Large intestine (tissue), 3 donors: ENCODE measurements at regions not wholly inside any gene's neighbourhood (a gene's known extent, or its start where the extent isn't known, plus 50 kb on each side); places are given as distances from the start of the nearest gene placed in this dataset.
"Not testable (repeated sequence)": the region's sequence is repeated elsewhere in the genome, so short reads cannot be mapped to it uniquely, and the experiment has no call there.

Experiments used
- DNase-seq, 2 donors: peaks; one replicate each; pipeline versions ENCODE4 v3.0.0 to v3.0.0-alpha.2; 2013
- H3K27ac ChIP-seq: one replicate; pipeline ENCODE4 v1.5.1; 2013; ENCODE audit warnings: low read length
- H3K27me3 ChIP-seq: 2 replicates; pipeline ENCODE4 v1.6.1; 2013; ENCODE audit warnings: low read length; ENCODE audit not compliant: control insufficient read depth, insufficient read depth
- H3K36me3 ChIP-seq: 2 replicates; pipeline ENCODE4 v1.6.1; 2013; ENCODE audit warnings: low read length; ENCODE audit not compliant: control insufficient read depth, insufficient read depth
- H3K4me1 ChIP-seq: one replicate; pipeline ENCODE4 v1.6.1; 2013; ENCODE audit warnings: low read length; ENCODE audit not compliant: control insufficient read depth, insufficient read depth
- H3K4me3 ChIP-seq: one replicate; pipeline ENCODE4 v1.5.1; 2013; ENCODE audit warnings: low read length
- H3K9me3 ChIP-seq: one replicate; pipeline ENCODE4 v1.6.1; 2013; ENCODE audit warnings: mild to moderate bottlenecking, low read depth, low read length, moderate library complexity; ENCODE audit not compliant: control insufficient read depth
- whole genome bisulfite sequencing: methylation state at CpG from one replicate; pipeline ENCODE4 v1.1.5; 2013; ENCODE audit warnings: low lambda C conversion rate; ENCODE audit not compliant: insufficient coverage; 5-methylcytosine and 5-hydroxymethylcytosine counted together

DNA sequence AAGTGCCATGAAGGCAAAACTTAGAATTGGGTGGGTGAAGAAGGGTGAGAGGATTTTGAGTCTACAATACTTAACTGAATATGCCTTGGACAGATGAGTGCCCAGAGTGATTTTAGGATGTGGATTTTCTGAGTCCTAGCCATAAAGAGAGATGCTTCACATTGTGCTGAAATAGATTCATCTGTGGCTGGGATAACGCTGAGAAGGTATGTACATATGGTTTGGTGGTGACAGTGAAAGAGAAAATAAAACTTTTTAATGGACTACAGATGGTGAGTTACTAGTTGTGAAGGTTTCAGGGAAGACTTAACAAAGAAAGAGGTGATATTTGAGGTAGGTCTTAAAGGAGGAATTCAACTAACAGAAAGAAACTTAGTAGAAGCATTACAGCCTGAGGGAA lies 265.8 kb downstream of the AKAIN1 start:
- DNase-seq = no peak
- Histone ChIP-seq H3K4me1 (no peaks in the 10 kb centered on the region), H3K9me3 (no peaks in the 10 kb centered on the region), H3K4me3 (no peak overlapping the region), H3K36me3 (no peaks in the 10 kb centered on the region), H3K27ac (no peak overlapping the region), H3K27me3 (no peaks in the 10 kb centered on the region)
- no CpG with 5 or more reads among the region's 1 CpG for WGBS

DNA sequence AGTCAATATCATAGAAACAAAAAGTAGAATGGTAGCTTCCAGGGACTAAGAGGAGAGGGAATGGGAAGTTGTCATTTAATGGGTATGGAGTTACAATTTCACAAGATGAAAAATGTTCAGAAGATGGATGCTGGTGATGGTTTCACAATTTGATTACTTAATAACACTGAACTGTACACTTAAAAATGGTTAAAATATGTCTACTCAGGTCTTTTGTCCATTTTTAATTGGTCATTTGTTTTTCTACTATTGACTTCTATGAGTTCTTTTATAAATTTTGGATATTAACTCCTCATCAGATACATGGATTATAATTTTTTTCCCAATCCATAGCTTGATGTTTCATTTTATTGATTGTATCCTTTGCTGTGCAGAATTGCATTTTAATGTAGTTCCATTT lies 275.5 kb downstream of the AKAIN1 start:
- no peak overlapping the region for H3K4me3 ChIP-seq
- no peaks in the 10 kb centered on the region for H3K27me3 ChIP-seq
- no peaks in the 10 kb centered on the region for H3K4me1 ChIP-seq
- no peaks in the 10 kb centered on the region for H3K9me3 ChIP-seq
- H3K36me3 ChIP-seq = no peaks in the 10 kb centered on the region
- no peak overlapping the region for H3K27ac ChIP-seq
- DNase-seq = no peak

DNA sequence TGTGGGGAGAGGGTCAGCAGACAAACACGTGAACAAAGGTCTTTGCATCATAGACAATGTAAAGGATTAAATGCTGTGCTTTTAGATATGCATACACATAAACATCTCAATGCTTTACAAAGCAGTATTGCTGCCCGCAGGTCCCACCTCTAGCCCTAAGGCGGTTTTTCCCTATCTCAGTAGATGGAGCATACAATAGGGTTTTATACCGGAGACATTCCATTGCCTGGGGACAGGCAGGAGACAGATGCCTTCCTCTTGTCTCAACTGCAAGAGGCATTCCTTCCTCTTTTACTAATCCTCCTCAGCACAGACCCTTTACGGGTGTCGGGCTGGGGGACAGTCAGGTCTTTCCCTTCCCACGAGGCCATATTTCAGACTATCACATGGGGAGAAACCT lies 279.5 kb downstream of the AKAIN1 start:
- H3K4me3 ChIP-seq, H3K27ac ChIP-seq, H3K4me1 ChIP-seq, H3K36me3 ChIP-seq, H3K27me3 ChIP-seq, H3K9me3 ChIP-seq, DNase-seq: not testable (repeated sequence)
- no CpG with 5 or more reads among the region's 7 CpGs for WGBS

DNA sequence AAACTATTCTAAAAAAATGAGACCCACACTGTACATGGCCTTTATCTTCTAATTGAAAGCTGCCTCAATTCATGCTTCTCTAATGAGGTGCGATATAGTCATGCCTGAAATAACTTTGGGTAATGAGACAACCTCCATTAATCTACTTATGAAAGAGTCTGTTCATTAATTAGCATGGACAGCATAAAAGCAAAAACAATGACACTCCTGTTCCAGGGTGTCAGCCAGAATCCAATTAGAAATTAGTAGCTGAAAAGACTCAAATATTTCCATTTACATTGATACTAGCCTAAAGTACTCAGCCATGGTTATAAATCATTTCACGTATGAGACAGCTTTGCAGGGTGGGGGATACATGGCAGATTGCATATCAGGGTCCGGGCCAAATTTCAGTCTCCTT lies 288.7 kb downstream of the AKAIN1 start:
- Histone ChIP-seq H3K4me3 (no peak overlapping the region), H3K27ac (no peak overlapping the region), H3K9me3 (no peaks in the 10 kb centered on the region), H3K27me3 (no peaks in the 10 kb centered on the region), H3K36me3 (no peaks in the 10 kb centered on the region), H3K4me1 (no peaks in the 10 kb centered on the region)
- no peak for DNase-seq
- WGBS = 80% methylated on average over 1 of the region's 3 CpGs

GRCh38 chr18:4906856-4907255 lies 290.2 kb downstream of the AKAIN1 start:
- no peaks in the 10 kb centered on the region for H3K27me3 ChIP-seq
- H3K27ac ChIP-seq = no peak overlapping the region
- 92% methylated on average over 2 of the region's 3 CpGs for WGBS
- H3K4me3 ChIP-seq = no peak overlapping the region
- no peaks in the 10 kb centered on the region for H3K9me3 ChIP-seq
- H3K36me3 ChIP-seq = no peaks in the 10 kb centered on the region
- H3K4me1 ChIP-seq = no peaks in the 10 kb centered on the region
- no peak for DNase-seq

- no peak overlapping the region for H3K27ac ChIP-seq
- H3K36me3 ChIP-seq = no peaks in the 10 kb centered on the region
- peaks cover 4% of the 10 kb centered on the region for H3K9me3 ChIP-seq
- no peak for DNase-seq
- H3K4me3 ChIP-seq = no peak overlapping the region
- WGBS = 100% methylated on average over 1 of the region's 6 CpGs
- no peaks in the 10 kb centered on the region for H3K4me1 ChIP-seq
- no peaks in the 10 kb centered on the region for H3K27me3 ChIP-seq
These were observed 308.6 kb downstream of the AKAIN1 start for GRCh38 chr18:4888251-4889040.

GRCh38 chr18:4878480-4878879 lies 318.6 kb downstream of the AKAIN1 start:
- WGBS = no CpG with 5 or more reads among the region's 4 CpGs
- Histone ChIP-seq H3K4me3 (no peak overlapping the region), H3K36me3 (no peaks in the 10 kb centered on the region), H3K27ac (no peak overlapping the region), H3K4me1 (no peaks in the 10 kb centered on the region), H3K9me3 (peaks cover 3% of the 10 kb centered on the region), H3K27me3 (no peaks in the 10 kb centered on the region)
- DNase-seq = no peak

GRCh38 chr18:4871197-4871596 lies 325.9 kb downstream of the AKAIN1 start:
- no peak overlapping the region for H3K27ac ChIP-seq
- no peaks in the 10 kb centered on the region for H3K36me3 ChIP-seq
- H3K4me3 ChIP-seq = no peak overlapping the region
- H3K9me3 ChIP-seq = no peaks in the 10 kb centered on the region
- no peak for DNase-seq
- H3K4me1 ChIP-seq = no peaks in the 10 kb centered on the region
- no peaks in the 10 kb centered on the region for H3K27me3 ChIP-seq

- H3K36me3 ChIP-seq = no peaks in the 10 kb centered on the region
- no peak overlapping the region for H3K27ac ChIP-seq
- H3K27me3 ChIP-seq = no peaks in the 10 kb centered on the region
- 73% methylated on average over 1 of the region's 4 CpGs for WGBS
- no peak for DNase-seq
- no peaks in the 10 kb centered on the region for H3K9me3 ChIP-seq
- H3K4me1 ChIP-seq = no peaks in the 10 kb centered on the region
- no peak overlapping the region for H3K4me3 ChIP-seq
These were observed 326.8 kb downstream of the AKAIN1 start for GRCh38 chr18:4870177-4870773.

GRCh38 chr18:4869155-4869554 lies 327.9 kb downstream of the AKAIN1 start:
- no peaks in the 10 kb centered on the region for H3K27me3 ChIP-seq
- no peaks in the 10 kb centered on the region for H3K4me1 ChIP-seq
- no peak overlapping the region for H3K4me3 ChIP-seq
- H3K27ac ChIP-seq = no peak overlapping the region
- no peak for DNase-seq
- no peaks in the 10 kb centered on the region for H3K36me3 ChIP-seq
- WGBS = 93% methylated on average over 3 of the region's 3 CpGs
- no peaks in the 10 kb centered on the region for H3K9me3 ChIP-seq
